PC-9 (cell line): ENCODE measurements at regions not wholly inside any gene's neighbourhood (a gene's known extent, or its start where the extent isn't known, plus 50 kb on each side); places are given as distances from the start of the nearest gene placed in this dataset.

Experiments used
- CTCF ChIP-seq: fragments of 200-600 bp; sonication (generic); conservative IDR thresholded peaks from 2 replicates; pipeline ENCODE4 v1.6.1; 2017; ENCODE audit warnings: mixed run types, antibody characterized with exemption, mild to moderate bottlenecking, moderate library complexity
- EZH2 ChIP-seq: fragments of 200-600 bp; sonication (generic); IDR thresholded peaks from 2 replicates; pipeline ENCODE4 v1.8.0; 2017; ENCODE audit warnings: antibody characterized with exemption, low read depth

GRCh38 chr14:97943619-97944018 is 1146.4 kb downstream of the VRK1 start:
- TF ChIP-seq CTCF: no peak
- no peak for TF ChIP-seq EZH2
